ENCODE measurements at regions not wholly inside any gene's neighbourhood (a gene's known extent, or its start where the extent isn't known, plus 50 kb on each side); places are given as distances from the start of the nearest gene placed in this dataset.

DNA sequence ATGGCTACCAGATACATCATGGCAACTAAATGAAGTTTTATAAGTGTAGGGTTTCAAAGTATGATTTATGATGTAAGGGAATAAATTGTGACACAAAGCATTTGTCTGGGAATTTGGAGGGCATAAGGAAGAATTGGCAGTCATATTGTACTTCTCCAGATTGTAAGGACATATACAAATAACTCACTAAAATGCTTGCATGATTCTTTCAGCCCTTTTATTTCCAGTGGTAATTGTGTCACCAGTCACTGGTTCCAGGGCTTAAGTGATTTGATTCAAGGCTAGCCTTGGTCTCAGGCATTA, 299.4 kb upstream of the ANO5 start:
- Histone ChIP-seq H4K20me1 (replicated peaks; ENCODE audit: control insufficient read depth, extremely low read depth, insufficient read depth, low read length) (no peaks in the 10 kb centered on the region), H3K27ac (ENCODE audit: insufficient read depth, low read depth, low read length) (no peak overlapping the region), H3K9ac (replicated peaks; ENCODE audit: extremely low read depth, insufficient read depth, low read length) (no peak overlapping the region), H3K79me2 (ENCODE audit: control insufficient read depth, insufficient read depth, low read length) (no peaks in the 10 kb centered on the region), H2AFZ (ENCODE audit: low read depth, low read length) (no peak overlapping the region), H3K9me1 (replicated peaks; ENCODE audit: control insufficient read depth, extremely low read depth, insufficient read depth, low read length) (no peaks in the 10 kb centered on the region), H3K9me3 (replicated peaks; ENCODE audit: control insufficient read depth, insufficient read depth, low read length) (peaks cover 1% of the 10 kb centered on the region), H3K4me1 (ENCODE audit: control insufficient read depth, extremely low read depth, insufficient read depth, low read length) (no peaks in the 10 kb centered on the region), H3K4me3 (replicated peaks in 1 of 3; ENCODE audit: insufficient read depth in 1 of 3, low read depth in 1 of 3, low read length in 3 of 3) (no peak overlapping the region), H3K27me3 (ENCODE audit: control insufficient read depth in 2 of 2, insufficient read depth in 2 of 2, low read length in 2 of 2) (no peaks in the 10 kb centered on the region), H3K36me3 (ENCODE audit: control insufficient read depth in 2 of 2, extremely low read depth in 1 of 2, insufficient read depth in 2 of 2, low read length in 2 of 2) (no peaks in the 10 kb centered on the region), H3K4me2 (ENCODE audit: insufficient read depth, low read length) (no peak overlapping the region)
- BruUV-seq (replicated peaks) = no TSS peak
- DNase-seq (ENCODE audit: low read depth, low spot score) (no peak), FAIRE-seq (no peak)
- ChIA-PET POLR2A (no interaction called here), CTCF (no interaction called here)
- dilution Hi-C loops (cut with MboI; ENCODE audit: extremely low pct_ligation_motif_present, low sequenced_read_pairs) = no loop called here
- intact Hi-C loops (cut with micrococcal nuclease) = no loop called here
- no peak for TF ChIP-seq POLR2AphosphoS5 (IDR thresholded peaks at IDR 0.05; ENCODE audit: insufficient read depth, low read depth, low read length)
- TF ChIP-seq MAX (IDR thresholded peaks at IDR 0.05; ENCODE audit: insufficient read depth, insufficient read length) = no peak
- no peak for TF ChIP-seq POLR2A (IDR thresholded peaks at IDR 0.05; ENCODE audit: low read depth, low read length)
- no peak for TF ChIP-seq EZH2 (IDR thresholded peaks at IDR 0.05; ENCODE audit: borderline replicate concordance, low read depth, low read length, severe bottlenecking)
- TF ChIP-seq GATA2 (IDR thresholded peaks at IDR 0.05; ENCODE audit: insufficient read depth, insufficient read length, low read depth, low read length) = no peak
- no peak for TF ChIP-seq FOS (IDR thresholded peaks at IDR 0.05; ENCODE audit: borderline replicate concordance, insufficient read depth, low read length)
- no peak for TF ChIP-seq CTCF (IDR thresholded peaks at IDR 0.05; ENCODE audit: extremely low read depth in 1 of 2, insufficient read depth in 1 of 2, low read depth in 1 of 2, low read length in 2 of 2)
- TF ChIP-seq MYC (IDR thresholded peaks at IDR 0.05; ENCODE audit: low read depth, low read length) = no peak
- no peak for TF ChIP-seq JUN (IDR thresholded peaks at IDR 0.05; ENCODE audit: borderline replicate concordance, insufficient read depth, insufficient read length, low read depth)

Data from endothelial cell of umbilical vein (primary cell).